ENCODE measurements at regions not wholly inside any gene's neighbourhood (a gene's known extent, or its start where the extent isn't known, plus 50 kb on each side); places are given as distances from the start of the nearest gene placed in this dataset.
"Not testable (repeated sequence)": the region's sequence is repeated elsewhere in the genome, so short reads cannot be mapped to it uniquely, and the experiment has no call there.

DNA sequence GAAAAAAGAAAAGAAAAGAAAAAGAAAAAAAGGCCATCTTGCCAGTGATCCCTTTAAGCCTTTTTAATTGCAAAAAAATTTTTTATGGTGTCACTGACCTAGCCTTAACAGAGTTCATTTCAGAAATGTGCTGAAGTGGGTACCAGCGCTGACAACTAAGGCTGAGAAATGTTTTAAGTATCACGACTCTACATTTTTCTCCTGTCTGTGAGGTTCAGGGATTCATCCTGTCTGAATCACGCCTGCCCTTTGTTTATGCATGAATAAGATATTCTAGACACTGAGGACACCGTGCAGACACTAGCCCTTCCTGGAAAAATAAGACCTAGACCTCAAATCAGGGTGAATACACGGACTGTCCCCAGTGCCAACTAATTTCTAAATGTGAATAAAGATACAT is 154.4 kb upstream of the NOCT start:
- no peak for DNase-seq (ENCODE audit: extremely low read depth, low read depth)

DNA sequence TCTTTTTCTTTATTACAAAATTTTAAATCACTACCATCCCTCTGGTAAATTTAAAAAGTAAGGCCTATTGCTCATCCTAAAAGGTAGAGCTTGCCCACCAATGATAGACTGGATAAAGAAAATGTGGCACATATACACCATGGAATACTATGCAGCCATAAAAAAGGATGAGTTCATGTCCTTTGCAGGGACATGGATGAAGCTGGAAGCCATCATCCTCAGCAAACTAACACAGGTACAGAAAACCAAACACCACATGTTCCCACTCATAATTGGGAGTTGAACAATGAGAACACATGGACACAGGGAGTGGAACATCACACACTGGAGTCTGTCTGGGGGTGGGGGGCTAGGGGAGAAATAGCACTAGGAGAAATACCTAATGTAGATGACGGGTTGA is 155.2 kb upstream of the NOCT start:
- not testable (repeated sequence) for DNase-seq (ENCODE audit: extremely low read depth, low read depth)

DNA sequence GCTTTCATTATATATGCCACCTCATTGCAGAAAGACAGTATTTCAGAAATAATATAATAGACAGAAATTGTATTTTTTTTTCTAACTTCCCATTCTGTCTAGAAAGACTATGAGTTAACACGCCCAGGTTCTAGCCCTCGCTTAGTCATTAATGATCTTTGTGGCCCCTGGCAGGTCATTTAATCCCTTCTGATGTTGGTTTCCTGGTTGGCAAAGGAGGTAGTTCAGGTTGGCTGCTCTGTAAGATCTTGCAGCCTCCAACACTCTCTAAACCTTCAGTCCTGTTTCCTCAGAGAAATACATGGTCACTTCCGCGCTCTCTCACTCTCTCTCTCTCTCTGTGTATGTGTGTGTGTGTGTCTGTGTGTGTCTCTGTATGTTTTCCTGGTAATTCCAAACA is 156.3 kb upstream of the NOCT start:
- no peak for DNase-seq (ENCODE audit: extremely low read depth, low read depth)

DNA sequence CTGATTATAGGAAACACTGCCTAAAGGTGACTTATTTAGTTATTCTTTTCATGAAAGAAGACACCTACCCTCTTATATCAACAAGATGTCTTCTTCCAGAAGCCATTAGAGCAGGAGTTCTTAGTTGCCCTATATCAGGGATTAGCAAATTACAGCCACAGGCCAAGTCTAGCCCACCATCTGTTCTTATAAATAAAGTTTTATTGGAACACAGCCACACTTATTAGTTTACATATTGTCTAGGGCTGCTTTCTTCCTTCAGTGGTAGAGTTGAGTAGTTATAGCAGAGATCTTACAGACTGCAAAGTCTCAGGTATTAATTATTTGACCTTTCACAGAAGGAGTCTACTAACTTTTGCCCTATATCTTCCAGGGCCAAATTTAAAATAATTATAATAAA is 157.2 kb upstream of the NOCT start:
- DNase-seq (ENCODE audit: extremely low read depth, low read depth) = no peak

DNA sequence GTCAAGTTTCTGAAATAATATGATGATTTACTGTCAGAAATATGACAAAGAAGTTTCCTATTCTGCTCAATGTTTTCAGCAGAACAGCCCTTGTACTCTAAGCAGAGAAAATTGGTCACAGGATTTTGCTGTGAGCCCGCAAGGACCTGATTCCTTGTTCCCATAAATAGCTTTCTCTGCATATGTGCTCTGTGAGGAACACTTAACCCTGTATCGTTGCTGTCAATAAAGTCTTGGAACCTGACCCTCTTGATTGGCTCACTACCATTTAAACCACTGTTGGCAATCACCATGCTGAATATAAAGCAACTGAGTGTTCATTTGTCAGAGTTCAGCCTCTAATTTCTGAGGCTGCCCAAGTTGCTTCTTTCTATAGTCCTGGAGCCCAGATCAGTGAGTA is 158.2 kb upstream of the NOCT start:
- DNase-seq (ENCODE audit: extremely low read depth, low read depth) = no peak

DNA sequence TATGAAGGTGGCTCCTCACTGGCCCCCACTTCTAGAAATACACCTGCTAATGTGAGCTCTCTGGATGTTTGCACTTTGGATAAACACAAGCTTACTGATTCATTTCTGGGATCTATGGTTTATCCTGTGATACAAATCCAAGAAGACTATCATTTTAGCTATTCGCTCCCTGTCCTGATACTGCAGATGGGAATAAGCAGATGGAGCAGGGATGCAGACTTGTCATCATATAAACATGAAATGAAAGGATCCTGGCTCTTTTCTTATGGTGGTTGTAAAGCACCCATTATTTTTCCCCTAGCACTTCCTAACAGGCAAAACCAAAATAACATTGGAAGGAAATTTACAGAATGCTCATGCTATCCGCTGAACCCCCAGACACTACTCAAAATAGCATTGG is 162.9 kb upstream of the NOCT start:
- no peak for DNase-seq (ENCODE audit: extremely low read depth, low read depth)

DNA sequence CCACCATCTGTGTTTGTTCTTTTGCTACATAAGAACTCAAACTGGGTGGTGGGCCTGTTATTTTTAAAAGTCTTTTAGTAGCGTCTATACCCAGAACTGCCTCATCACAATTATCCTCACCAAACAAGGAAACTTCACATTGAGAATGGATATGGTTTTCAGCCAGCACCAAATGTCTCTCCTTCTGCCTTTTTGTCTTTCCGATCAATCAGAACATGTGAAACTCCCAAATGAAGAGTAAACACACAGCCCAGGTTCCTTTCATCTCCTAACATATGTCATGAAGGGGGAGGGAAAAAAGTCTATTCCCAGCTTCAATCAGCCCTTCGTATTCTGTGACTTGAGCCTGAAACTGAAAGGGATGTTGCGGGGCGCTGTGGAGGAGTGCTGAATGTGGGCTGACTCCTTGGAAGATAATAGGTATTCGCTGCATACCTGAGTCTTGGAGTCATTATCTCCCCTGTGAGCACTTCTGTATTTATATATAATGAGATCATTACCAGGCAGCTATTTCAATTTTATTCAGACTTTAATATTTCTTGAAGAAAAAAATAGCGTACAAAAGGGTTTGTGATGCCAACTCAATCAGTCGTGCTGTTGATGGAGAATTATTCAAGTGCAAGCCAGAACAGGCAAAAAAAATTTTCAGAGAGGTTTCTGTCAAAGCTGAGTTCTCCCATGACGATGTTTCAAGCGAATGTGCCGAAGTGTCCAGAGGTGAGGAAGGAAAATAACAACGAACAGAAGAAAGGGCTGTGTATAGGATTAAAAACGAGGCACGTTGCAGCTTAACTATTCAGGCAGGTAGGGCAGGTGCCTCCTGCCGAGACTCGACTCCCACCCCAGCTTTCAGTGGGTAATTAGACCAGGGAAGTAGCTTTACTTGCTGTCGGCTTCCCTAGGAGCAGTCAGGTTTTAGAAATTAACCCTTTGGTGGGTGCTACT is 163.9 kb upstream of the NOCT start:
- no peak for DNase-seq (ENCODE audit: extremely low read depth, low read depth)

DNA sequence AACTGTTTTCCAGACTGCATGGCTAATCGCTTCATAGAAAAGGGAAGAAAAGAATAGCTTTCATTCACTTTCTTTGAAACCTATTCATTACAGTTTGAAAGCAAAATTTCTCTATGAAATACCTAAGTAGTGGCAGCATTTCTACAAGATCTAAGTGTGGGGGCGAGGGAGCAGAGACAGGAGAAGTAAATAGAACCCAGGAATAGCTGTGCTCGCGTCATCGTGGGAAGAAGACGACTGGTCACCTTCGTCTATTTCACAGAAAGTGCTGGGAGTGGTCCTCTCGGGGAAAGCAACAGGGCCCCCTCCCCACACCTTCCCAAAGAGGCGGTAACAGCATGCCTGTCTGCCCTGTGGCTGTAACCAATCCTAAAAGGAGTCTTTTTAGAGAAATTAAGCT is 169.9 kb upstream of the NOCT start:
- no peak for DNase-seq (ENCODE audit: extremely low read depth, low read depth)

DNA sequence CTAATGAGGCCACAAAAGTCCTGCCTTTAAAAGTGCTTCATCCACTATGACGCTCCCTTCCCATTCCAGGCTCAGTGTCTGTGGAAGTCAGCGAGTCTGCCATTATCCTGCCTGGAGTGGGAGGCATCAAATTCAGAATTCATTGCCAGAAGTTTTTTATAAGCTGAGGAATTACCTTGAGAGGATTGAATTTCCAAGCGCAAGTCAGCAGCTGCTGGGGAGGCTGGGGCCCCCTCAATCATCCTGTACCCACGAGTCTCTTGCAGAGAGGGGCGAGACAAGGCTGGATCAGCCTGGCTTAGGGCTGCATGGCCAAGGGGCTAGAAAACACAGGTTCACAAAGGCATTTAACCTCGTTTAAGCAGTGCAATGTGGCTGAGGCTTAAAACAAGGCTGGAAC is 170.5 kb upstream of the NOCT start:
- DNase-seq (ENCODE audit: extremely low read depth, low read depth) = no peak

DNA sequence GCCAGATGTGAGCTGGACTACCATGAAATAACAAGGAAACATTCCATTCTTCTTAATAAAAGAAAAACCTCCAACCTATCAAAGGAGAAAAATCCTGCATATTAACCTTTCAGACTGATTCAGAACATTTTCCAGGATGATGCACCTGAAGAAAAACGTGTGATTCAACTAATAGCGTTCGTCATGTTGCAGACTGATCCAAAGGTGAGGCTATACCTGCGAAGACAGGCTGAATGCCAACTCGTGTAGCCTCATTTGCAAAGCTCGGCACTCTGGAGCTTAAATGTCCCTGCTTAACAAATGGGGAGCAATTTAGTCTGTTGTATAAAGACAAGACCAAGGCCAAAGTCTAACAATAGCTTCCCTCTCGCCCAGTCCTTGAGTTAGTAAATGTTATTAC is 172.0 kb upstream of the NOCT start:
- no peak for DNase-seq (ENCODE audit: extremely low read depth, low read depth)

DNA sequence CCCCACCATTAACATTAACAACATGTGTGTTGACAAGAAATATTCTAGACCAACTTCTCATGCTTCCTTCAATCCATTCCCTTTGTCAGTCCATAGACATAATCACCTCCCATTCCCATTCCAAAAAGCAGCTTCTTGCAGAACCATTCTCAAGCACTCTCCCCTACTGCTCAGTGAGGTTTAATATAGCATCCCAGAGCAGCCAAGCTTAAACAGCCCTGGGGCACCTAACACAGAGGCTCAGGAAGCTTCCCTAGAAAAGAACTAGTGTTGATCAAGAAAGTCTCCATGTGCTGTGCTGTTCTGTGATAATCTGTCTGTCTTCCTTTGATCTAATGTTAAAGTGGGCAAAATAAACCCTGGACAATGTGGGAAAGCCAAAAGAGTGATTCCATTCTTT is 174.2 kb upstream of the NOCT start:
- DNase-seq (ENCODE audit: extremely low read depth, low read depth) = no peak

DNA sequence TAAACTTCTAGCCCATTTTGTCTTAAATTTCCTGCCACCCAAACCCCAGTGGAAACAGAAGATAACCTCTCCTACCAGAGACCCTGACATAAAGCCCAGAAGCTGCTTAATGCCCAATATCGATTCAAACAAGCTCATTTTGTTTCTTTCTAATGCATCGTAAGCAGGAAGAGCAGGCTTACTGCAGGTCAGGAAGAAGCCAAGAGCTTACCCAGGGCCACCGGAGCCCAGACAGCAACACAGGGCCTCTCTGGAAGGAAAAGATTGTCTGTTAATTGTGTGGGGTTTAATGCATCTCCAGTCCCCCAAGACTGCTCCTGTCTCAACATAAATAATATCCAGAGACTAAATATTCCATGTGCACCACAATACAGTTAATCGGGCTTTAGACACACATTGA is 177.3 kb upstream of the NOCT start:
- no peak for DNase-seq (ENCODE audit: extremely low read depth, low read depth)

DNA sequence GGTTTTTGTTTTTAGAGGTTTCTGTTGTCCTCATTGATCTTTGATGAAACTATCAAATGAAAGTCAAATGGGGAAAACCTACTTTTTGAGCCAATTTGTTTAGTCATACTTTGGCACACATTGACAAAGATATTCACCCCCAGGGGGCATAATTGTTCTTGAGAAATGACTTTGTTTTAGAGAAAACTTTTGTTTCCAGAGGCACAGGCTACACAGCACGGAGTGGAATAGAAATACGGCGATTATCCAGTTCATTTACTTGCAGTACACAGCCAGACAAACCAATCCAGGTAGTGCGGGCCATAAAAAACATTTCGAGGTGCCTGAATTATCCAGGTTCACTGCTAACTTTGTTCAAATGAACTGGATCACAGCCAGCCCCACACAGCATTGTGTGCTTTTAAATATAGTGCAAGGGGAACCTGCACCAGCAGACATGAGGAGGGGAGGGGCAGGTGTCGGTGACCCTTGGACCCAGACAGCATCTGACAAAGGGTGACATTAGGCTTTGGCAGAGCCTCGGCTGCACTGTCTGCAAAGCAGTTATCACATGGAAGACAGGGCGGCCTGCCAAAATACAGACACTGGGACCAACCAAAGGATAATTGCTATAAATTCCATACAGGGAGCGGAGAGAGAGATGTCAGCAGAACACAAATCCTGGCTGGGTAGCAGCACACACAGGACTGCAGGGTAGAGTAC is 179.6 kb upstream of the NOCT start:
- no peak for DNase-seq (ENCODE audit: extremely low read depth, low read depth)

DNA sequence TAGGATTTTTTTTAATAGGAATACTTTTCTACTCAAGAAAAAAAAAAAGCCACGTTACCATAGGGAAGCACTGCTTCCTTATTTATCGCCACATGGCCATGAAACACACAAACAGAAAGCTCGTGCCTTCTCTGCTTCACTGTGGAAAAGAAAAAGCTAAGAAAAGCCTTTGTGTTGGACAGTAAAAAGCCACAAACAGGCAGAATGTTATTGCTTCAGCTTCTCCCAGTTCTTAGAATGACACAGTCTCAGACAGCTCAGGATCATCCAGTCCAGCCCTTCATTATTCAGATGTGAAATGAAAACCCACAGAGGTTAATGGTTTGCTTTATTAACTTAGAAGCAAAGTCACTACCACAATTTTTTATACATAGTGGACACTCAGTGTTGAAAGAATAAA is 181.6 kb upstream of the NOCT start:
- DNase-seq (ENCODE audit: extremely low read depth, low read depth) = no peak

DNA sequence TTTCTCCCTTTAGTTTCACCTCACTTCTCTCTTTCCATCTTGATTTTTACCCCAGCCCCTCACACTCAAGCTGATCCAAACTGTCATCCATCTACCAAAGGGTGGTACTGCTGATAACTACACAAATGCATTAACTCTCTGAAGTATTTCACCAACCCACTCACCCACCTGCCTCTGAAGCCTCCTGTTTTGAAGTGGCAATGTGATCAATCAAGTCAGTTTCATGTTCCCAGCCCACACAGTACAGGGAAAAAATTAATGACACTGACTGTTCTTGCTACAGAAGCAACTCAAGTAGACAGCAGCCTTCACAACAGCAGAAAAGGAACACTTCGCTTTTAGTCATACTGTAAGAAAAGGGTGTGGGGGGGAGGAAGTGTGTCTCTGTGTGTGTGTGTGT is 183.0 kb upstream of the NOCT start:
- DNase-seq (ENCODE audit: extremely low read depth, low read depth) = no peak

DNA sequence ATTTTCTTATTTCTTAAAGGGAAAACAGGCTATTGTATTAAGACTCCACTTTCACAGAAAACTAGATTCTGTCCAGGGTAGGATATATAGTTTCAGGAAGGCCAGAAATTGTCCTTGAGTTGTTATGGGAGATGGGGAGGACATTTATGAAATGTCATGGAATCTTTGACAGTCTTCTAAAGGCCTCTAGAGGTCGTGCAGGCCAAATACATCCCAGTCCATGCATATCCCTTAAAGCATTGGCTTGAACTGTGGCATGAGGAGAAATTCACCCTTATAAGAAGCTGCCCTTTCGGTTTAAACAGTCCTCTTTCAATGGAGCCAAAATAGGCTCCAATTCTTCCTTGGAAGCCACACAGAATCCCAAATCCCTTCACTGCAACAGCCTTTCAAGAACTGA is 183.6 kb upstream of the NOCT start:
- DNase-seq (ENCODE audit: extremely low read depth, low read depth) = no peak

DNA sequence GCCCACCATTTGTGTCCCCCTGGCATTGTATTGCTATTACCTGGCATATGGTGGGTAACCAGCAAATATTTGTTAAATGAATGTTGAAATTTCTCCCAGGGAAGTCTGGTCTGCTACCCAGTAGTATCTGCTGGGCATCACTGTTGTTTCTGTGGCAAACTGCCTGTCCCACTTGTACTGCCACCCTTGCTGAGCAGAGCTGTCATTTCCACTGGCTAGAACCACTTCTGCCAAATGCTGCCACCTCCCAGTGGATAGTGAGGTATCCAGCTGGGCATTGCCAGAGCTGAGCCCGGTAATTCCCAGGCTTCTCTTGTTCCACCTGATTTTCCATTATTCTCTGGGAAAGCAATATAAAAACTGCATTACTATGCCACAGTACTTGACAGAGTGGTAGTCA is 186.7 kb upstream of the NOCT start:
- DNase-seq (ENCODE audit: extremely low read depth, low read depth) = no peak

DNA sequence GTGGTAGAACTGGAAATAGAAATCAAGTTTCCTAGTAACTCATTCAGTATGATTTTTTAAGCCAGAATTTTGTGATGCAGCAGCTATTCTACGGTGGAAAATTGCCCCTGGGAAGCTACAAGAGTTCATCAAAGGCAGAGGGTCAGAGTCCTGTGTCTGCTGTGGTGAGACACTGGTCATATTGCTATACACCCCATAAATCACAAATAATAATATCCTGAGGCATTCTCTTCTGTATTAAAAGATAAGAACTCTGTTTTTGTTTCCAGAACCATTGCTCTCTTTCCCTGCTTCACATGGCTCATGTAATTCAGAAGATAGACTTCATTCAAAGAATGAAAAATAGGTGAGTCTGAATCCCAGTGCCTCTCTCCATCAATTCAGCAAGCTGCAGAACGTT is 188.8 kb upstream of the NOCT start:
- DNase-seq (ENCODE audit: extremely low read depth, low read depth) = no peak

DNA sequence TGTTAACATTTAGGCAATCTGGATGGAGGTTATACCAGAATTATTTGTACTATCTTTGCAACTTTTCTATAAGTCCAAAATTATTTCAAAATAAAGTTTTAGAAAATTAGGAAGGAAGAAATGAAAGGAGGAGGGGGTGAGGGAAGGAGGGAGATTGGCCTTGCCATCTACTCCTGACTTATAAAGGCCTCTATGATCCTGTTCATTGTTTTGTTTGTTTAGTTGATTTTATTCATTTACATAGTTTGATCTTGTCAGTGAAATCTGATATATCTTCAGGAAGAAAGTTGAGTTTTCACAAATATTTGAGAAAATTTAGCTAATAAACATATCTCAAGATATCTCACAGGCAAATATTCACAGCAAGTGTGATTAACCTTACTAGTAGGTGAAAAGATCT is 189.3 kb upstream of the NOCT start:
- no peak for DNase-seq (ENCODE audit: extremely low read depth, low read depth)

DNA sequence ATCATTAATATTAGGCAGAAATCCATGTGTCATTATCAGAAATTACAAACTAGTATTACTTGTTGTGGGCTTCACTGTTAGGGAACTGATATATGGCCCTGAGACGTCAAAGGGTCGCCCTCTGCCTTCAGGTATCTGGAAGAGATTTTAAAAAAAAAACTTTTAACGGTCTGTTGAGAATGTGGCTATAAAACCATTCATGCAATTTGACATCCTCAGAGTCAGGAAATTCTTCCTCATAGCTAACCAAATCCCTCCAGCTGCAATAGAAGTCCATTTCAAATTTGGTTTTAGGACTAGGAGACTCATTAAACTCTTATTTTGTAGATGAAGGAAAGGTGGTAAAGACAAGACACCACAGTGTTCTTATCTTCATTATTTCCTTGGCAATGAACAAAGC is 194.2 kb upstream of the NOCT start:
- no peak for DNase-seq (ENCODE audit: extremely low read depth, low read depth)

DNA sequence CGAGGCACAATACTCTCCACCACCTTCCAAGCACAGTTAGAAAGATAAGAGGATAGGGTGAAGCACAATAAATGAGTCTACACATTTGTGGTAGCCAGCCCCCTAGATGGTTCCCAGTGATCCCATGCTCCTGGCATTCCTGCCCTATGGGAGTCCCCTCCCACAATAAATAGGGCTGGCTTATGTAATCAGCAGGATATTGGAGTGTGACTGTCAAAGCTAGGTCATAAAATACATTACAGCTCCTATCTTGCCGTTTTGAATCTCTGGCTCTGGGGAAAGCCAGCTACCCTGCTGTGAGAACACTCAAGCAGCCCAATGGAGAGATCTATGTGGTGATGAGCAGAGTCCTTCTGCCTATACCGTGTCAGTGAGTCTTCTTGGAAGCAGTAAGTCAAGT is 198.7 kb upstream of the NOCT start:
- DNase-seq (ENCODE audit: extremely low read depth, low read depth) = no peak

DNA sequence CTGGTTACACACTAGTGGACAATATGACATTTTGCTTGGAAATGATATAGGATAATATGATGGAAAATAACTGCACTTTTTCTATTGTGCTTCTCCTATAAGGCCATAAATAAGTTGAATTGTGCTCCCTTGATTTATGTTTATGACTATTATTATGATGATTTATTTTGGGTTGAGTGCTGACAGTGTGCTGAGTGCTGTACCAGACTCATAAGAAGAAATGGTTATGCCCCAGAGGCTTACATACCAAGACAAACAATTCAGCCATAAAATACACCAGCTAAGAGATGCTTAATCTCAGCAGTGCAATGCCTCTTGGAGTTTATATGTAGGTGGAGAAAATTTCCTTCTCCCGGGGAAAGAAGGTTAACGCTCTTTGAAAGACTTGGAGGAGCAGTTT is 199.8 kb upstream of the NOCT start:
- DNase-seq (ENCODE audit: extremely low read depth, low read depth) = no peak
